Adrenal gland (tissue), 5 donors: ENCODE measurements at regions not wholly inside any gene's neighbourhood (a gene's known extent, or its start where the extent isn't known, plus 50 kb on each side); places are given as distances from the start of the nearest gene placed in this dataset.

ENCODE experiments used
- POLR2A ChIP-seq, 2 donors: fragments of 450-650 bp; IDR thresholded peaks; one replicate each; pipeline ENCODE4 v1.6.1; 2017; ENCODE audit warnings: antibody characterized with exemption in 2 of 2, mild to moderate bottlenecking in 2 of 2, moderate library complexity in 1 of 2
- TF ChIP-seq, protein P1 (sequence below), 6 experiments: fragments of 450-650 bp in 4 of 6; fragments of 200-600 bp in 2 of 6; sonication (generic) in 1 of 6; IDR thresholded peaks; 1 replicate in 5 of 6; 2 replicates in 1 of 6; pipeline versions ENCODE4 v1.5.1 to v1.8.0; 2016 to 2021; ENCODE audit warnings: antibody characterized with exemption in 6 of 6, mild to moderate bottlenecking in 2 of 6, moderate library complexity in 1 of 6
- donor health status: DM: no; HTN: no; CAD: no.

- TF ChIP-seq, protein P1, sequence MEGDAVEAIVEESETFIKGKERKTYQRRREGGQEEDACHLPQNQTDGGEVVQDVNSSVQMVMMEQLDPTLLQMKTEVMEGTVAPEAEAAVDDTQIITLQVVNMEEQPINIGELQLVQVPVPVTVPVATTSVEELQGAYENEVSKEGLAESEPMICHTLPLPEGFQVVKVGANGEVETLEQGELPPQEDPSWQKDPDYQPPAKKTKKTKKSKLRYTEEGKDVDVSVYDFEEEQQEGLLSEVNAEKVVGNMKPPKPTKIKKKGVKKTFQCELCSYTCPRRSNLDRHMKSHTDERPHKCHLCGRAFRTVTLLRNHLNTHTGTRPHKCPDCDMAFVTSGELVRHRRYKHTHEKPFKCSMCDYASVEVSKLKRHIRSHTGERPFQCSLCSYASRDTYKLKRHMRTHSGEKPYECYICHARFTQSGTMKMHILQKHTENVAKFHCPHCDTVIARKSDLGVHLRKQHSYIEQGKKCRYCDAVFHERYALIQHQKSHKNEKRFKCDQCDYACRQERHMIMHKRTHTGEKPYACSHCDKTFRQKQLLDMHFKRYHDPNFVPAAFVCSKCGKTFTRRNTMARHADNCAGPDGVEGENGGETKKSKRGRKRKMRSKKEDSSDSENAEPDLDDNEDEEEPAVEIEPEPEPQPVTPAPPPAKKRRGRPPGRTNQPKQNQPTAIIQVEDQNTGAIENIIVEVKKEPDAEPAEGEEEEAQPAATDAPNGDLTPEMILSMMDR (IDR thresholded peaks at IDR 0.05), result no peak
- no peak for TF ChIP-seq POLR2A (IDR thresholded peaks at IDR 0.05)
Observed at GRCh38 chr12:91492648-91493047, 310.0 kb upstream of the DCN start.
